ENCODE measurements at regions not wholly inside any gene's neighbourhood (a gene's known extent, or its start where the extent isn't known, plus 50 kb on each side); places are given as distances from the start of the nearest gene placed in this dataset.

- DNase-seq (ENCODE audit: low read depth): peak; percentile 83
Observed at GRCh38 chr4:176443117-176443516, 123.4 kb downstream of the SPCS3 start.

- peak; percentile 53 for DNase-seq (ENCODE audit: low read depth)
Observed at GRCh38 chr4:176443646-176444409, 124.1 kb downstream of the SPCS3 start.

- DNase-seq (ENCODE audit: low read depth): peak; percentile 76
Observed at GRCh38 chr4:176444741-176445140, 125.0 kb downstream of the SPCS3 start.

- no peak for DNase-seq (ENCODE audit: low read depth)
Observed at GRCh38 chr4:176448761-176449160, 129.0 kb downstream of the SPCS3 start.

- no peak for DNase-seq (ENCODE audit: low read depth)
Observed at GRCh38 chr4:176451443-176451842, 131.7 kb downstream of the SPCS3 start.

GRCh38 chr4:176453079-176453478 is 133.3 kb downstream of the SPCS3 start:
- no peak for DNase-seq (ENCODE audit: low read depth)

GRCh38 chr4:176453658-176454057 is 133.9 kb downstream of the SPCS3 start:
- no peak for DNase-seq (ENCODE audit: low read depth)

GRCh38 chr4:176464748-176465147 is 145.0 kb downstream of the SPCS3 start:
- no peak for DNase-seq (ENCODE audit: low read depth)

GRCh38 chr4:176467001-176467400 is 147.2 kb downstream of the SPCS3 start:
- no peak for DNase-seq (ENCODE audit: low read depth)

GRCh38 chr4:176469546-176469945 is 149.8 kb downstream of the SPCS3 start:
- no peak for DNase-seq (ENCODE audit: low read depth)

GRCh38 chr4:176470671-176471070 is 150.9 kb downstream of the SPCS3 start:
- DNase-seq (ENCODE audit: low read depth): no peak

- peak; percentile 43 for DNase-seq (ENCODE audit: low read depth)
Observed at GRCh38 chr4:176475067-176475466, 155.3 kb downstream of the SPCS3 start.

GRCh38 chr4:176478076-176478475 is 158.3 kb downstream of the SPCS3 start:
- DNase-seq (ENCODE audit: low read depth): no peak

GRCh38 chr4:176479767-176480166 is 160.0 kb downstream of the SPCS3 start:
- DNase-seq (ENCODE audit: low read depth): no peak

GRCh38 chr4:176482972-176483371 is 163.2 kb downstream of the SPCS3 start:
- DNase-seq (ENCODE audit: low read depth): no peak

- no peak for DNase-seq (ENCODE audit: low read depth)
Observed at GRCh38 chr4:176484301-176484984, 164.7 kb downstream of the SPCS3 start.

- DNase-seq (ENCODE audit: low read depth): no peak
Observed at GRCh38 chr4:176489001-176489400, 169.2 kb downstream of the SPCS3 start.

GRCh38 chr4:176492646-176493302 is 173.0 kb downstream of the SPCS3 start:
- no peak for DNase-seq (ENCODE audit: low read depth)

GRCh38 chr4:176498617-176499256 is 179.0 kb downstream of the SPCS3 start:
- peak; percentile 17 for DNase-seq (ENCODE audit: low read depth)

- peak; percentile 47 for DNase-seq (ENCODE audit: low read depth)
Observed at GRCh38 chr4:176499518-176499917, 179.8 kb downstream of the SPCS3 start.

- DNase-seq (ENCODE audit: low read depth): no peak
Observed at GRCh38 chr4:176500894-176501293, 181.1 kb downstream of the SPCS3 start.

- DNase-seq (ENCODE audit: low read depth): peak; percentile 5
Observed at GRCh38 chr4:176504118-176504517, 184.4 kb downstream of the SPCS3 start.
